Hepatocyte (in vitro differentiated cells): ENCODE measurements at regions not wholly inside any gene's neighbourhood (a gene's known extent, or its start where the extent isn't known, plus 50 kb on each side); places are given as distances from the start of the nearest gene placed in this dataset.

Experiments
- DNase-seq: peaks from one replicate; pipeline ENCODE4 v3.0.0-alpha.2; 2016; ENCODE audit warnings: low spot score
- H2AFZ ChIP-seq: fragments of 200-600 bp; sonication (generic); 2 replicates; pipeline ENCODE4 v1.6.0; 2016; ENCODE audit warnings: antibody characterized with exemption, mild to moderate bottlenecking
- H3K27ac ChIP-seq: fragments of 200-600 bp; sonication (generic); 2 replicates; pipeline ENCODE4 v1.5.1; 2016; ENCODE audit warnings: mild to moderate bottlenecking
- H3K27me3 ChIP-seq: fragments of 200-600 bp; sonication (generic); 2 replicates; pipeline ENCODE4 v1.6.1; 2016
- H3K36me3 ChIP-seq: fragments of 200-600 bp; sonication (generic); replicated peaks from 2 replicates; pipeline ENCODE4 v1.5.1; 2016; ENCODE audit warnings: low read depth; ENCODE audit not compliant: insufficient read depth
- H3K4me1 ChIP-seq: fragments of 200-600 bp; sonication (generic); 2 replicates; pipeline ENCODE4 v1.5.1; 2016; ENCODE audit warnings: mild to moderate bottlenecking, moderate library complexity; ENCODE audit not compliant: insufficient read depth
- H3K4me2 ChIP-seq: fragments of 200-600 bp; sonication (generic); 2 replicates; pipeline ENCODE4 v1.6.0; 2016
- H3K4me3 ChIP-seq: fragments of 200-600 bp; sonication (generic); 2 replicates; pipeline ENCODE4 v1.5.1; 2016; ENCODE audit warnings: mild to moderate bottlenecking
- H3K79me2 ChIP-seq: fragments of 200-600 bp; sonication (generic); 2 replicates; pipeline ENCODE4 v1.6.0; 2017; ENCODE audit warnings: mild to moderate bottlenecking
- H3K9me2 ChIP-seq: fragments of 200-600 bp; sonication (generic); replicated peaks from 2 replicates; pipeline ENCODE4 v1.6.0; 2017; ENCODE audit warnings: mild to moderate bottlenecking; ENCODE audit not compliant: insufficient read depth
- H3K9me3 ChIP-seq: fragments of 200-600 bp; sonication (generic); 2 replicates; pipeline ENCODE4 v1.5.1; 2016; ENCODE audit warnings: low read depth, mild to moderate bottlenecking
- H4K20me1 ChIP-seq: fragments of 200-600 bp; sonication (generic); 2 replicates; pipeline ENCODE4 v1.6.0; 2016; ENCODE audit warnings: mild to moderate bottlenecking; ENCODE audit not compliant: insufficient read depth, poor library complexity, severe bottlenecking
- EZH2 ChIP-seq: fragments of 200-600 bp; sonication (generic); IDR thresholded peaks from 2 replicates; pipeline ENCODE4 v1.6.1; 2016; ENCODE audit warnings: antibody characterized with exemption, mild to moderate bottlenecking, borderline replicate concordance
- EZH2phosphoT487 ChIP-seq: fragments of 200-600 bp; sonication (generic); IDR thresholded peaks from one replicate; pipeline ENCODE4 v1.6.1; 2018; ENCODE audit warnings: antibody characterized with exemption, mild to moderate bottlenecking, low read depth, moderate library complexity; ENCODE audit not compliant: unreplicated experiment, severe bottlenecking
- WGBS: methylation state at CpG from one replicate; pipeline ENCODE4 v1.1.6; 2016; ENCODE audit warnings: low lambda C conversion rate; ENCODE audit errors: missing lambda C conversion rate; 5-methylcytosine and 5-hydroxymethylcytosine counted together
- TF ChIP-seq, protein P1 (sequence below): fragments of 200-600 bp; sonication (generic); IDR thresholded peaks from 2 replicates; pipeline ENCODE4 v1.5.1; 2016; ENCODE audit warnings: antibody characterized with exemption, mild to moderate bottlenecking; ENCODE audit not compliant: poor library complexity

- no peak overlapping the region for H3K4me3 ChIP-seq
These were observed 172.6 kb upstream of the CACNA2D1 start for GRCh38 chr7:82616059-82616728.

DNA sequence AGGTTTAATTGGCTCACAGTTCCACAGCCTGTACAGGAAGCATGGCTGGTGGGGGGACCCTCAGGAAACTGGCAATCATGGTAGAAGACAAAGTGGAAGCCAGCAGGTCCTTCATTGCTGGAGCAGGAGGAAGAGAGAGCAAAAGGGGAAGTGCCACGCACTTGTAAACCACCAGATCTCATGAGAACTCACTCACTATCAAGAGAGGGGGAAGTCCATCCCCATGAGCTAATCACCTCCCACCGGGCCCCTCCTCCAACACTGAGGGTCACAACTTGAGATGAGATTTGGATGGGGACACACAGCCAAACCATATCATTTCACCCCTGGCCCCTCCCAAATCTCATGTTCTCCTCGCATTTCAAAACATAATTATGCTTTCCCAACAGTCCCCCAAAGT, 171.9 kb upstream of the CACNA2D1 start:
- Histone ChIP-seq H3K36me3 (no peaks in the 10 kb centered on the region), H4K20me1 (no peaks in the 10 kb centered on the region), H3K27me3 (no peaks in the 10 kb centered on the region), H3K79me2 (no peaks in the 10 kb centered on the region), H2AFZ (no peak overlapping the region), H3K9me2 (no peaks in the 10 kb centered on the region), H3K4me1 (no peaks in the 10 kb centered on the region), H3K9me3 (no peaks in the 10 kb centered on the region), H3K4me3 (no peak overlapping the region), H3K4me2 (no peak overlapping the region), H3K27ac (no peak overlapping the region)
- 91% methylated on average over 3 of the region's 3 CpGs for WGBS
- no peak for TF ChIP-seq EZH2
- TF ChIP-seq EZH2phosphoT487 = no peak
- TF ChIP-seq, protein P1, sequence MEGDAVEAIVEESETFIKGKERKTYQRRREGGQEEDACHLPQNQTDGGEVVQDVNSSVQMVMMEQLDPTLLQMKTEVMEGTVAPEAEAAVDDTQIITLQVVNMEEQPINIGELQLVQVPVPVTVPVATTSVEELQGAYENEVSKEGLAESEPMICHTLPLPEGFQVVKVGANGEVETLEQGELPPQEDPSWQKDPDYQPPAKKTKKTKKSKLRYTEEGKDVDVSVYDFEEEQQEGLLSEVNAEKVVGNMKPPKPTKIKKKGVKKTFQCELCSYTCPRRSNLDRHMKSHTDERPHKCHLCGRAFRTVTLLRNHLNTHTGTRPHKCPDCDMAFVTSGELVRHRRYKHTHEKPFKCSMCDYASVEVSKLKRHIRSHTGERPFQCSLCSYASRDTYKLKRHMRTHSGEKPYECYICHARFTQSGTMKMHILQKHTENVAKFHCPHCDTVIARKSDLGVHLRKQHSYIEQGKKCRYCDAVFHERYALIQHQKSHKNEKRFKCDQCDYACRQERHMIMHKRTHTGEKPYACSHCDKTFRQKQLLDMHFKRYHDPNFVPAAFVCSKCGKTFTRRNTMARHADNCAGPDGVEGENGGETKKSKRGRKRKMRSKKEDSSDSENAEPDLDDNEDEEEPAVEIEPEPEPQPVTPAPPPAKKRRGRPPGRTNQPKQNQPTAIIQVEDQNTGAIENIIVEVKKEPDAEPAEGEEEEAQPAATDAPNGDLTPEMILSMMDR = no peak
- no peak for DNase-seq

More at GRCh38 chr7:82616059-82616728, 172.6 kb upstream of the CACNA2D1 start:
- WGBS = 91% methylated on average over 2 of the region's 2 CpGs
- Histone ChIP-seq H3K9me3 (no peaks in the 10 kb centered on the region), H3K4me1 (no peaks in the 10 kb centered on the region), H3K79me2 (no peaks in the 10 kb centered on the region), H3K27ac (no peak overlapping the region), H3K27me3 (no peaks in the 10 kb centered on the region), H3K4me2 (no peak overlapping the region), H3K36me3 (no peaks in the 10 kb centered on the region), H4K20me1 (no peaks in the 10 kb centered on the region), H2AFZ (no peak overlapping the region), H3K9me2 (no peaks in the 10 kb centered on the region)
- TF ChIP-seq, protein P1 = no peak
- no peak for TF ChIP-seq EZH2
- no peak for TF ChIP-seq EZH2phosphoT487
- DNase-seq = no peak

- no peak for DNase-seq
- H3K27me3 ChIP-seq = no peaks in the 10 kb centered on the region
- TF ChIP-seq EZH2phosphoT487 (no peak), EZH2 (no peak)
- TF ChIP-seq, protein P1 = no peak
These were observed 166.2 kb upstream of the CACNA2D1 start for GRCh38 chr7:82609746-82610145.

More at GRCh38 chr7:82609746-82610145, 166.2 kb upstream of the CACNA2D1 start:
- H3K36me3 ChIP-seq = no peaks in the 10 kb centered on the region
- no peaks in the 10 kb centered on the region for H4K20me1 ChIP-seq
- no peak overlapping the region for H2AFZ ChIP-seq
- H3K4me2 ChIP-seq = no peak overlapping the region
- no peak overlapping the region for H3K27ac ChIP-seq
- no peaks in the 10 kb centered on the region for H3K9me3 ChIP-seq
- H3K4me1 ChIP-seq = no peaks in the 10 kb centered on the region
- no peaks in the 10 kb centered on the region for H3K9me2 ChIP-seq
- no peak overlapping the region for H3K4me3 ChIP-seq
- no peaks in the 10 kb centered on the region for H3K79me2 ChIP-seq
